HG02840 (cell line): ENCODE measurements at regions not wholly inside any gene's neighbourhood (a gene's known extent, or its start where the extent isn't known, plus 50 kb on each side); places are given as distances from the start of the nearest gene placed in this dataset.
"Not testable (repeated sequence)": the region's sequence is repeated elsewhere in the genome, so short reads cannot be mapped to it uniquely, and the experiment has no call there.

Experiments
- ATAC-seq: cut with Tn5 transposase; IDR thresholded peaks from one replicate; pipeline ENCODE4 v1.9.1; 2021; ENCODE audit warnings: mild to moderate bottlenecking, moderate library complexity, moderate number of reproducible peaks; ENCODE audit not compliant: unreplicated experiment, low FRiP score

- ATAC-seq = no peak
These were observed 141.1 kb upstream of the NDST3 start for GRCh38 chr4:117893207-117893606.

- no peak for ATAC-seq
These were observed 135.8 kb upstream of the NDST3 start for GRCh38 chr4:117898496-117898895.

- no peak for ATAC-seq
These were observed 133.5 kb upstream of the NDST3 start for GRCh38 chr4:117900832-117901231.

- ATAC-seq = no peak
These were observed 126.6 kb upstream of the NDST3 start for GRCh38 chr4:117907646-117908045.

- ATAC-seq = no peak
These were observed 125.7 kb upstream of the NDST3 start for GRCh38 chr4:117908306-117909207.

- ATAC-seq = no peak
These were observed 117.6 kb upstream of the NDST3 start for GRCh38 chr4:117916728-117917127.

GRCh38 chr4:117922311-117922710 is 112.0 kb upstream of the NDST3 start:
- ATAC-seq = not testable (repeated sequence)

GRCh38 chr4:117927823-117928222 is 106.5 kb upstream of the NDST3 start:
- ATAC-seq = not testable (repeated sequence)

GRCh38 chr4:117941611-117942010 is 92.7 kb upstream of the NDST3 start:
- no peak for ATAC-seq

GRCh38 chr4:117949621-117950020 is 84.7 kb upstream of the NDST3 start:
- ATAC-seq = no peak

- ATAC-seq = no peak
These were observed 76.7 kb upstream of the NDST3 start for GRCh38 chr4:117957571-117957970.

- ATAC-seq = no peak
These were observed 68.7 kb upstream of the NDST3 start for GRCh38 chr4:117965622-117966021.

- no peak for ATAC-seq
These were observed 65.7 kb upstream of the NDST3 start for GRCh38 chr4:117968606-117969005.

- no peak for ATAC-seq
These were observed 62.9 kb upstream of the NDST3 start for GRCh38 chr4:117971403-117971802.

GRCh38 chr4:117983541-117984365 is 50.5 kb upstream of the NDST3 start:
- no peak for ATAC-seq

- ATAC-seq = no peak
These were observed 50.0 kb upstream of the NDST3 start for GRCh38 chr4:117984366-117984680.
